ENCODE measurements at regions not wholly inside any gene's neighbourhood (a gene's known extent, or its start where the extent isn't known, plus 50 kb on each side); places are given as distances from the start of the nearest gene placed in this dataset.

DNA sequence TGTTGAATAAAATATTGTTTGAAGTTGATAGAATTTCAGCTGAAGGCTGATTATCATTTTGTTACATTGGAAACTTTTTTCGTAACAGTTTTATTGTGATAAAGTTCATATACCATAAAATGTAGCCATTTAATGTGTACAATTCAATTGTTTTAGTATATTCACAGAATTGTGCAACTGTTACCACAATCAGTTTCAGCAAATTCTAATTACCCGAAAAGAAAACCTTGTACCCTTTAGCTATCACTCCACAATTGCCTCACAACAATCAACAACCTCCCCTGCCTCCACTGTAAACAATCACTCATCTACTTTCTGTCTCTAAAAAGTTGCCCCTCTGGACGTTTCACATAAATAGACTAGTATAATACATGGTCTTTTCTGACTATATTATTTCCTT is 179.7 kb upstream of the BET1 start:
- Histone ChIP-seq H4K20me1 (ENCODE audit: insufficient read depth, low read length) (no peaks in the 10 kb centered on the region), H3K4me1 (ENCODE audit: control insufficient read depth in 1 of 2, insufficient read depth in 2 of 2, low read length in 2 of 2) (no peaks in the 10 kb centered on the region), H3K36me3 (replicated peaks in 1 of 2; ENCODE audit: control insufficient read depth in 1 of 2, insufficient read depth in 2 of 2, low read length in 2 of 2) (no peaks in the 10 kb centered on the region), H3K27ac (ENCODE audit: low read depth in 1 of 2, low read length in 2 of 2) (no peak overlapping the region), H3K79me2 (ENCODE audit: insufficient read depth, low read length) (no peaks in the 10 kb centered on the region), H2AFZ (ENCODE audit: insufficient read depth, low read depth, low read length, poor library complexity, severe bottlenecking) (no peak overlapping the region), H3K9ac (ENCODE audit: insufficient read depth, low read length, poor library complexity, severe bottlenecking) (no peak overlapping the region), H3K4me3 (replicated peaks in 1 of 3; ENCODE audit: low read depth in 2 of 3, low read length in 3 of 3) (no peak overlapping the region), H3K4me2 (replicated peaks; ENCODE audit: extremely low read depth, low read length, poor library complexity, severe bottlenecking) (no peak overlapping the region), H3K9me3 (replicated peaks in 1 of 2; ENCODE audit: control insufficient read depth in 1 of 2, insufficient read depth in 1 of 2, low read length in 2 of 2) (no peaks in the 10 kb centered on the region), H3K27me3 (ENCODE audit: control insufficient read depth in 2 of 2, insufficient read depth in 2 of 2, low read length in 2 of 2) (no peaks in the 10 kb centered on the region)
- H3K27me3 Mint-ChIP-seq (ENCODE audit: low read depth in 3 of 3) = no peaks in the 10 kb centered on the region
- WGBS (ENCODE audit: insufficient coverage) = 43% methylated on average over 1 of the region's 3 CpGs
- peaks cover 4% of the 10 kb centered on the region for H3K4me1 Mint-ChIP-seq
- DNase-seq = no peak
- intact Hi-C loops (cut with micrococcal nuclease) = no loop called here
- H3K27ac Mint-ChIP-seq = no peak overlapping the region
- H3K9me3 Mint-ChIP-seq = peaks cover 0 to 8% (median 2%) of the 10 kb centered on the region in 7 donors
- no peaks in the 10 kb centered on the region for H3K36me3 Mint-ChIP-seq
- TF ChIP-seq, protein P1, sequence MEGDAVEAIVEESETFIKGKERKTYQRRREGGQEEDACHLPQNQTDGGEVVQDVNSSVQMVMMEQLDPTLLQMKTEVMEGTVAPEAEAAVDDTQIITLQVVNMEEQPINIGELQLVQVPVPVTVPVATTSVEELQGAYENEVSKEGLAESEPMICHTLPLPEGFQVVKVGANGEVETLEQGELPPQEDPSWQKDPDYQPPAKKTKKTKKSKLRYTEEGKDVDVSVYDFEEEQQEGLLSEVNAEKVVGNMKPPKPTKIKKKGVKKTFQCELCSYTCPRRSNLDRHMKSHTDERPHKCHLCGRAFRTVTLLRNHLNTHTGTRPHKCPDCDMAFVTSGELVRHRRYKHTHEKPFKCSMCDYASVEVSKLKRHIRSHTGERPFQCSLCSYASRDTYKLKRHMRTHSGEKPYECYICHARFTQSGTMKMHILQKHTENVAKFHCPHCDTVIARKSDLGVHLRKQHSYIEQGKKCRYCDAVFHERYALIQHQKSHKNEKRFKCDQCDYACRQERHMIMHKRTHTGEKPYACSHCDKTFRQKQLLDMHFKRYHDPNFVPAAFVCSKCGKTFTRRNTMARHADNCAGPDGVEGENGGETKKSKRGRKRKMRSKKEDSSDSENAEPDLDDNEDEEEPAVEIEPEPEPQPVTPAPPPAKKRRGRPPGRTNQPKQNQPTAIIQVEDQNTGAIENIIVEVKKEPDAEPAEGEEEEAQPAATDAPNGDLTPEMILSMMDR (IDR thresholded peaks at IDR 0.05) = no peak
- H3K4me3 Mint-ChIP-seq = no peak overlapping the region

DNA sequence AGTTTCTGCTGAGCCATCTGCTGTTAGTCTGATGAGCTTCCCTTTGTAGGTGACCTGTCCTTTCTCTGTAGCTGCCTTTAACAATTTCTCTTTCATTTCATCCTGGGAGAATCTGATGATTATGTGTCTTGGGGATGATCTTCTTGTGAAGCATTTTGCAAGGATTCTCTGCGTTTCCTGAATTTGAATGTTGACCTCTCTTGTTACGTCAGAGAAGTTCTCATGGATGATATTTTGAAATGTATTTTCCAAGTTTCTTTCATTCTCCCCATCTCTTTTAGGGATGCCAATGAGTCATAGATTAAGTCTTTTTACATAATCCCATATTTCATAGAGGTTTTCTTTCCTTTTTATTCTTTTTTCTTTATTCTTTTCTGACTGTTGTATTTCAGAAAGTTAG is 184.2 kb upstream of the BET1 start:
- Histone ChIP-seq H3K27ac (ENCODE audit: low read depth in 1 of 2, low read length in 2 of 2) (no peak overlapping the region), H3K4me3 (replicated peaks in 1 of 3; ENCODE audit: low read depth in 2 of 3, low read length in 3 of 3) (no peak overlapping the region), H3K9me3 (replicated peaks in 1 of 2; ENCODE audit: control insufficient read depth in 1 of 2, insufficient read depth in 1 of 2, low read length in 2 of 2) (peaks cover 0 to 4% of the 10 kb centered on the region in 2 donors), H3K4me1 (ENCODE audit: control insufficient read depth in 1 of 2, insufficient read depth in 2 of 2, low read length in 2 of 2) (no peaks in the 10 kb centered on the region), H4K20me1 (ENCODE audit: insufficient read depth, low read length) (no peaks in the 10 kb centered on the region), H3K9ac (ENCODE audit: insufficient read depth, low read length, poor library complexity, severe bottlenecking) (no peak overlapping the region), H3K4me2 (replicated peaks; ENCODE audit: extremely low read depth, low read length, poor library complexity, severe bottlenecking) (no peak overlapping the region), H3K27me3 (ENCODE audit: control insufficient read depth in 2 of 2, insufficient read depth in 2 of 2, low read length in 2 of 2) (no peaks in the 10 kb centered on the region), H2AFZ (ENCODE audit: insufficient read depth, low read depth, low read length, poor library complexity, severe bottlenecking) (no peak overlapping the region), H3K79me2 (ENCODE audit: insufficient read depth, low read length) (no peaks in the 10 kb centered on the region), H3K36me3 (replicated peaks in 1 of 2; ENCODE audit: control insufficient read depth in 1 of 2, insufficient read depth in 2 of 2, low read length in 2 of 2) (no peaks in the 10 kb centered on the region)
- Mint-ChIP-seq H3K36me3 (no peaks in the 10 kb centered on the region), H3K9me3 (peaks cover 0 to 17% (median 5%) of the 10 kb centered on the region in 7 donors), H3K27me3 (ENCODE audit: low read depth in 3 of 3) (no peaks in the 10 kb centered on the region), H3K27ac (no peak overlapping the region), H3K4me3 (no peak overlapping the region), H3K4me1 (peaks cover 2% of the 10 kb centered on the region)
- DNase-seq = no peak
- no CpG with 5 or more reads among the region's 2 CpGs for WGBS (ENCODE audit: insufficient coverage)
- intact Hi-C loops (cut with micrococcal nuclease) = no loop called here
- TF ChIP-seq, protein P1 (IDR thresholded peaks at IDR 0.05) = no peak

Data from CD14-positive monocyte (primary cell).